Inferior parietal cortex (tissue), 1 donor: ENCODE measurements at regions not wholly inside any gene's neighbourhood (a gene's known extent, or its start where the extent isn't known, plus 50 kb on each side); places are given as distances from the start of the nearest gene placed in this dataset.
A peak's percentile ranks its signal among the peaks of the same experiment; 100 is the strongest.
"Not testable (repeated sequence)": the region's sequence is repeated elsewhere in the genome, so short reads cannot be mapped to it uniquely, and the experiment has no call there.

ENCODE experiments used
- DNase-seq: peaks from one replicate; pipeline ENCODE4 v3.0.0-alpha.2; 2016; ENCODE audit errors: extremely low spot score

DNA sequence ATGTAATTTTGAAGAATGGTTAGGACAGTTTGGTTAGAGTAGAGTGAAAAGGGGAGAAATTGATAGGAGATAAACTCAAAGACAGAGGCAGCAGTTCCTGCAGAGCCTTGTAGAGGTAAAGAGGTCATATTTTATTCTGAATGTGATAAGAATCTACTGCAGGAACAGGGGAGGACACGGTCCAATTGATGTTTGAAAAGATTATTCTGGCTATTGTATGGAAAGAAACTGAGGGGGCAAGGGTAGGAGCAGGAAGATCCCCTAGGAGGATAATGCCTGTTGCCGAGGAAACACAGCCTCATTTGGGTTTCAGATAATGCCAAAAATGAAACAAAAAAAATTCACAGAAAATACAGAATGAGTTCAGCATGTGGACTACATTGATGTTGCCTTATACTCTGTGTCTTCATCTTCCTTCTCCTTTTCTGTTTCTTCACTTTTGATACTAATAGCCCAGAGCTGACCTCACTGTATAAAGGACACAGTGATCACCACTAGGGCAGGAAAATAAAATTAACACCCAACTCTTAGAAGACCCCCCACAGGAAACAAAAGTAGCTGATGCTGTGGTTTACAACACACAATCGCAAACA is 454.6 kb upstream of the UBE2E2 start:
- no peak for DNase-seq

DNA sequence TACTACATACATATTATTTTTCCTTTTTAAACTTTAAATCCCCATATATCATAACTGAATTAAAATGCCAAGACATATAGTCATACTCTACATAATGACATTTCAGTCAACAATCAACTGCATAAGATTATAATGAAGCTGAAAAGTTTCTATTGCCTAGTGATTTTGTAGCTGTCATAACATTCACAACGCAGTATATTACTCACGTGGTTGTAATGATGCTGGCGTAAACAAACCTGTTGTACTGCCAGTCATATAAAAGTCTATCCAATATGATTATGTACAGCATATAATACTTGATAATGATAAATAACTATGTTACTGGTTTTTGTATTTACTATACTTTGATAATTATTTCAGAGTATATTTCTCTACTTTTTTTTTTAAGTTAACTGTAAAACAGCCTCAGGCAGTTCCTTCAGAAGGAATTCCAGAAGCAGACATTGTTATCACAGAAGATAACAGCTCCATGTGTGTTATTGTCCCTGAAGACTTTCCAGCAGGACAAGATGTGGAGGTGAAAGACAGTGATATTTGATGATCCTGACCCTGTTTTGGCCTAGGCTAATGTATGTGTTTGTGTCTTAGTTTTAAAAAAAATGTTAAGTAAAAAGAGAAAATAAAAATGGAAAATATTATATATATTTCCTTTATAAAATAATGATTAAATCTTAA is 443.4 kb upstream of the UBE2E2 start:
- DNase-seq, result no peak

DNA sequence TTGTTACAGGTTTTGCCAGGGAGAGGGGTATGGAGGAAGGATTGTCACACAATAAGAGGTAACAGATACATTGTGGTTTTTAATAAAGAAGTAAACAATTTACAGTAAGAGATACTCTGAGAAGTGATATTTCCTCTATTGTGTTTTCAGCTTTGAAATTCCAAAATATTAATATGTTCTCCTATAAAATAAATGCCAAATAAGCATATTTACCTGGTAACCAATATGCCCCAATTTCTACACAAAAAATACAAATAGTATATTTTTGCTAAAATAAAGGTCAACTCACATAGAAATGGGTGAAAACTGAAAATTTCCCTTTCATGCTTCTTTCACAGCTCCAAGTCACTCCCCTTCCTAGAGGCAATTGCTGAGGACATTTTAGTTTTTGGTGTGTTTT is 437.4 kb upstream of the UBE2E2 start:
- DNase-seq, result no peak

DNA sequence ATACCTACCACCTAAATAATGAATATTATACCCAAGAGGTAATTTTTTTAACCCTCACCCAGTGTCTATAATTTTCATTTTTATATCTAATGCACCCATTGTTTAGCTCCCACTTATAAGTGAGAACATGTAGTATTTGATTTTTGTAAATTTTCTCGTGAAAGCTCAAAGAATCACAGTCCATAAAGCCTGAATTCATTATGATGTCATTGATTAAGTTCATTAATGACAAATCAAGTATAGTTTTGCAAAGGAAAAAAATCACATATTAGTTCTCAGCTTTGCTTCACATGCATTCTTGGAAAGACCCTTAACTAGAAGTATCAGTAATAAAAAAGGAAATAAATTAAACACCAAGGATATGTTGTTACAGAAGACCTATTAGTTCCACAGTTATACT is 425.3 kb upstream of the UBE2E2 start:
- no peak for DNase-seq

DNA sequence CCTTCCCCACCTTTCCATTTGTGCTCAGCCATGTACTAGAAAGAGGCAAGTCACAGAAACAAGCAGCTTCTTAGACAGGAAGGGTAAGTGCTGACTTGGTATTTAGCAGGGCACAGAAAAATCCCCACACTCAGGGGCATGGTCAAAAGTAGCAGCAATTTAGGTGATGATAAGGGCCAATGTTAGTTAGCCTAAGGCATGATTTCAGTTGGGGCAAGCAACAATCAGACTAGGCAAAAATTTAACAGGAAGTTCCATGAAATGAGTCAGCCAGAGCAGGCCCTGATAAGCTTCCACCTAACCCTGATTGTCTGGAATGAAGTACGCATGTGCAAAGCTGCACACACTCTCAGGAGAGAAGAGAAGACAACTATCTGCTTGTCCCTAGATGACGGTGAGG is 423.4 kb upstream of the UBE2E2 start:
- DNase-seq, result no peak

DNA sequence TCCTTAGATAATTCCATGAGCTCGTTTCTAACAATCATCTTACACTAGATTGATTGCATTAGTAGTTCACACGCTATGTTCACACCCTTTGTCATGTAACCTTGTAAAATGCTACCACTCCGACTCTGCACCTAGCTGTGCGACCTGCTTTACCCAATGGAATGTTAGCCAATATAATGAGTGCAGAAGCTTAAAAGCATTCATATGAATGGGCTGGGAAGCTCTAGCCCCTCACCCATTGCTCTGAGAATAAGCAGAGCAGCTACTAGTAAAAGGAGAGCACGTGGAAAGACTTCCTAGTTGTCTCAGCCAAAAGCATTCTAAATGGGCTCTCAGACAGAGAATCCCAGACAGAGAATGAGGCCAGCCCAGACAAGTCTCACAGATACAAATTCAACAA is 410.6 kb upstream of the UBE2E2 start:
- DNase-seq, result no peak

DNA sequence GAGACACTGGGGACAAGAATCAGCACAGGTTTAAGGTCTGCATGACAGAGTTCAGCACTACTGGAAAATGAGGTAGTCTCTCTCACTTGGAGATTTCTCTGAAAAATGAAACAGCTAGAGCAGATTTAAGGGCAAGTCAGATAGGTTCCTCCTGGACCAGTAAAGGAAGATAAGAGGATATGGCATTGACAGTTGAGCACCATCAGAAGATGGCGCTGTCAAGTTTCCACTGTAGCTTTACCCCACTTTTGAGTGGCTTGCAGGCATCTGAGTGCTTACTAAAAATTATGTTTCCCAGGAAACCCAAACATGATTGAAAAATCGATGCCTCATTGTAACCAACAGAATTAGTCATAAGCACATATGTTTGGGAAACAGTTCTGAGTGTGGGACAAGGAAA is 407.2 kb upstream of the UBE2E2 start:
- no peak for DNase-seq

DNA sequence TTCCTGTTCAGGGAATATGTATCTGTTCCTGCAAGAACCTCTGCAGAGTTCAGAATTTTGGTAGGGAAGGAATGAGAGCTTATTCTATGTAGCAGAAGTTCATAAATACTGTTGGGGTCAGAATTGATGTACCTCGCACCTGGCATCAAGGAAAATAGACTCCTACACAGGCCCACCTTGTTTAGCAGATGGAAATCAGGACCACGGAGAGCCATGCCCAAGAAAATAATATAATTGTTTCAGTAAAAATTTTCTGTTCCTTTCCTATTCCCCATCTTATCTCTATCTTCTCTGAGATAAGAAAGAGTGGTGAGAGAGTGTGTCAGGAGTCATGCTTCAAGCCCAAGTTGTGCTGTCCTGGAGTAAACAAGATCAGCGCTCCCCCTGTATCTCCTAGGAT is 404.7 kb upstream of the UBE2E2 start:
- DNase-seq, result no peak

DNA sequence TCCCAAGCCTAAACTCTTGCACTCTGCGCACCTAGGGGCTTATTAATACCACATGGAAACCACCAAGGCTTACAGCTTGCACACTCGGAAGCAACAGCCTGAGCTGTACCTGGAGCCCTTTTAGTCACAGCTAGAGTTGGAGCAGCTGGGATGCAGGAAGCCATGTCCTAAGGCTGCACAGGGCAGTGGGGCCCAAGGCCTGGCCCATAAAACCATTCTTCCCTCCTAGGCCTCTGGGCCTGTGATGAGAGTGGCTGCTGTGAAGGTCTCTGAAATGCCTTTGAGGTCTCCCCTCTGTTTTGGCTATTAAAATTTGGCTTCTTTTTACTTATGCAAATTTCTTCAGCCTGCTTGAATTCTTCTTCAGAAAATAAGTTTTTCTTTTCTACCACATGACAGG is 383.9 kb upstream of the UBE2E2 start:
- DNase-seq, result no peak

DNA sequence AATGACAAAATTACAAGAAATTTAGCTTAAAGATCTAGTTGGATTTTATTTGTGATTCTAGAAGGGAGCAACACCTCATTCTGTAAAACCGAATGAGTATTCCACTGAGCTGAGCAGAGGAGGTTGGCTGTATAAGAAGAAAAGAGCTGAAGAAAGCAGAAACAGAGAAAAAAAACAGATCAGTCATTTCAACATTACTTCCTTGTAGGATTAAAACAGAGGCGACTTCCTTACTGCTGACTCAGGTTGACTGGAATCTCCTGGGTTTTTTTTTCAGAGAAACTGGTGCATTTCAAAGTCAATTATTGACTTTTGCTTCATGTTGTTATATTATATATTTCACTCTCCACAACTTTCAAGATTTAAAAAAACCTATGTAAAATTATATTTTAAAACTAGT is 368.1 kb upstream of the UBE2E2 start:
- DNase-seq, result no peak

DNA sequence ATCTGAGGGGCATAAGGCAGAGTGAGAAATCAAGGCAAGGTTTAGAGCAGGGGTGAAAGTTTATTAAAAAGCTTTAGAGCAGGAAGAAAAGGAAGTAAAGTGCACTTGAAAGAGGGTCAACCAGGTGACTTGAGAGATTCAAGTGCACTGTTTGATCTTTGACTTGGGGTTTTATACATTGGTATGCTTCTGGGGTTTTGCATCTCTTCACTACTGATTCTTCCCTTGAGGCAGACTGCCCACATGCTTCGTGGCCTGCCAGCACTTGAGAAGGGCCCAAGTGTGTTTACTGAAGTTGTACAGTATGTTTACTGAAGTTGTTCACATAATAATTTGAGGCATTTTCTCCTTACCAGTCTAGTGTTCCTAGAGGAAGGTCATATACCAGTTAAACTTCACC is 367.0 kb upstream of the UBE2E2 start:
- no peak for DNase-seq

DNA sequence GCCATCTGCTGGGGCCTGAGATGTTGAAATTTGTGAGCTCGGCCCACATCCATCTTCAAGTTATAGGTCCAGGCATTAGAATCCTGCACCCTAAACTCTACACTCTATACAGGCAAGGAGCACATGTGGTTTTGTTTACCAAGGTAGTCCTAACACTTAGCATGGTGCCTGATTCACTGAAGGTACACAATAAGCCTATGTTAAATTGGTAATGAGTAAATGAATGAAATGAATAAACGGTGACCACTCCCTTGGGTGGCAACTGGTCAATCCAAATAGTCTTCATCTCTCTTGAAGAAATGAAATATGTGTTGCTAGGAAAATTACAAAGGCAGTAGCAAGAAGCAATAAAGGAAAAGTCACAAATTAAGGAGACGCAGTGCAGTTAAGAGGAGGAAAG is 359.3 kb upstream of the UBE2E2 start:
- DNase-seq, result no peak

DNA sequence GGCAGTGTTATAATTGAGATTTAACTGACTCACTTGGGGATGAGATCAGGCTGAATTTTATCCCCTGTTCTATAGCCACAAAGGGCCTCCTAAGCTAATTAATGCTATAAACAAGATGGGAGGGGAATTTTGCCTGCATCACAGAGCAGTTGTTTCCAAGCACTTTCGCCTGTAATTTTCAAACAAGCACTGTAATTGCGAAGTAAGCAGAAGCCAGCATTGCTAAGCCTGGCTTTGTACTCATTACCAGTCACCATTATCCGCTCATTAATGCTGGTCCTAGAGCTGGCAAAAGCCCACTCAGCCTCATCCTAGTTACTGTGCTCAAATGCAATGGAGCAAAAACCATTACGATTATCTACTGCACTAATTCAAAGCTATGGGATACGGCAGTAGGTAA is 356.6 kb upstream of the UBE2E2 start:
- no peak for DNase-seq

DNA sequence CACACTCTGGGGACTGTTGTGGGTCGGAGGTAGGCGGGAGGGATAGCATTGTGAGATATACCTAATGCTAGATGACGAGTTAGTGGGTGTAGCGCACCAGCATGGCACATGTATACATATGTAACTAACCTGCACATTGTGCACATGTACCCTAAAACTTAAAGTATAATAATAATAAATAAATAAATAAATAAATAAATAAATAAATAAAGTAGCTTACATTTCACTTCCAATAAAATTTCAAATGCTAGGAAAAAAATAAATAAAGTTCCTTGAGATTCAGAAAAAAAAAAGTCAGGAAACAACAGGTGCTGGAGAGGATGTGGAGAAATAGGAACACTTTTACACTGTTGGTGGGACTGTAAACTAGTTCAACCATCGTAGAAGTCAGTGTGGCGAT is 353.5 kb upstream of the UBE2E2 start:
- DNase-seq, result not testable (repeated sequence)

DNA sequence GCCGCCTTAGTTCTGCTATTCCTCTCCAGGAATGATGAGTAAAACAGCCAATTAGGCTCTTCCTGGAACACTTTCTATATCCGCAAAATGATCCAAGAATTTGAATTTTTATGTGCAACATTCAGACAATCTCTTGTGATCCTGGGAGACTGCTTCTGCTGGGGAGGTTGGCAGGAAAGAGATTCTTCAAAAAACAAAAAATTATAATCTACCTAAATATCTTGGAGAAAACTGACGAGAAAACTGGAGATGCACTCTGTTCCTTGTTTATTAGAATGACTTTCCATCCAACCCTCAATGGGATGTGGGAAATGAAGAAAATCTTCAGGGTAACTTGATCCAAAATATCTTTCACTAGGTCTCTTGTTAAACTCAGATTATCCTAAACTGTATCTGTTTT is 346.3 kb upstream of the UBE2E2 start:
- no peak for DNase-seq

DNA sequence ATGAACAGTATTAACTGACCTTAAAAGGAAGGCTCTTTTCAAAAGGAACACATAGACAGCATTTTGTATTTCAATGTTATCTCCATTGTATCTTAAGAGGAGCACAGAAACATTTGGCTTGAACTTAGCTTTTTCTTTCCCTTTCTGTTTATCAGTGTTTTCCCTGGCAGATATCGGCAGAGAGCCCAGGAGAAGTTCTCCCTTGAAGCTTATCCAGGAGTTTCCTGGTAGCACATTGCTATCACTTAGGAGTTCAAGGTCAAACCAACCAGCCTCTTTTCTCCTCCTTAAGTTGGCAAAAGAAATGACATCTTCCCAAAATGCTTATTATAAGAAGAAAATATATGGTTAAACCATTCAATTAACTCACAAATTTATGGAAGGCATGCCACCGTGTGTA is 344.6 kb upstream of the UBE2E2 start:
- DNase-seq, result no peak

DNA sequence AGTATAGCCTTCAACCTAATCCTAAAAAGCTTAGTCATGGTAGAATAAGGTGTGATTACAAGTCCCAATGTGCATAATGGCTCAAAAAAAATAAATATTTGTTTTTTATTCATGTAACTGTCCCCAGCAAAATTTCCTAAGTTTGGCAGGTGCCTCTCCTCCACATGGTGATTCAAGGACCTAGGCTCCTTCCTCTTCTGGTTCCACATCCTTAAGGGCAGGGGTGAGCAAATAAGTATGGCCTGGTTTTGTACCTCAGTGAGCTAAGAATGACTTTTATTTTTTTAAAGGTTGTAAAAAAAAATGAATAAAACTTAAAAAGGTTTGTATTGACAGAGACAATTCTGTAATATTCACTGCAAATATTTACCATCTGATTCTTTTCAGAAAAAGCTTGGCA is 343.5 kb upstream of the UBE2E2 start:
- DNase-seq, result no peak

DNA sequence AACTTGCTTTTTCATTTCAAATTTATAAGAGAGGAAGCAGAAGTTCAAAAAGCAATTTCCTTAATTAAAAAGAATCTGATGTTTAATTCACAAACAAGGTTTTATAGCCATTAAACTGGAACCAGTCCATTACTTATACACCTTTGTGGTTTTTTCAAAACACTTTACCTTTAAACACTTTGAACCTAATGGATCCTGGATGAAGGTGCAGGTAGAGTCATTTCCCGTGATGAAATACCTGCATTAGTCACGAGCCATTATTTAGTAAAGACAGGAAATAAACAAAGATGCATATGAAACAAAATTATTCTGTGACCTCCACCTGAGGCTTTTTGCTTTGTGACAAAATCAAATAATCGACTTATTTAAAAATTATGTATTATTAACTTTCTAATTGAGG is 341.7 kb upstream of the UBE2E2 start:
- no peak for DNase-seq

DNA sequence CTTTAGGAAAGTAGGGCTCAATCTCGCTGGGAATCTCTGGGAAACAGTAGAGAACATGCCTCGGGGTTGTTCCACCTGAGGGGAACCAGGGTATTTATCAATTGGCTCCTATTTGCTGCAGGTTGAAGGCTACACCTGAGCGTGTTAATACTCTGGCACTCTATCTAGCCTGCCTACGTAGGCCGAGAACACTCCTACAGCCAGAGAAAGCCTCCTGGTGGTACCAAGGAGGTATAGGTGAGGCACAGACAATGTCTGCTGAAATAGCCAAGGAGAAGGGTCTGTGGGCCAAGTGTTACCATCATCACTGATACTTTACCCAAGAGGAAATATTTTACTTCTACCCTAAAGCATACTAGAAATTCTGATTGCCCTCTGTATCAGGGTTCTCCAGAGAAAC is 341.0 kb upstream of the UBE2E2 start:
- no peak for DNase-seq

DNA sequence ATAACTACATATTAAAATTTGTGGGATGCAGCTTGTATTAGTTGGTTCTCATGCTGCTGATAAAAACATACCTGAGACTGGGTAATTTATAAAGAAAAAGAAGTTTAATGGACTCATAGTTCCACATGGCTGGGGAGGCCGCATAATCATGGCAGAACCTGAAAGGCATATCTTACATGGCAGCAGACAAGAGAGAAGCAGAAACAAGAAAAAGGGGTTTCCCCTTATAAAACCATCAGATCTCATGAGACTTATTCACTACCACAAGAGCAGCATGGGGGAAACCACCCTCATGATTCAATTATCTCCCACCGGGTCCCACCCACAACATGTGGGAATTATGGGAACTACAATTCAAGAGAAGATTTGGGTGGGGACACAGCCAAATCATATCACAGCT is 320.3 kb upstream of the UBE2E2 start:
- DNase-seq, result not testable (repeated sequence)

DNA sequence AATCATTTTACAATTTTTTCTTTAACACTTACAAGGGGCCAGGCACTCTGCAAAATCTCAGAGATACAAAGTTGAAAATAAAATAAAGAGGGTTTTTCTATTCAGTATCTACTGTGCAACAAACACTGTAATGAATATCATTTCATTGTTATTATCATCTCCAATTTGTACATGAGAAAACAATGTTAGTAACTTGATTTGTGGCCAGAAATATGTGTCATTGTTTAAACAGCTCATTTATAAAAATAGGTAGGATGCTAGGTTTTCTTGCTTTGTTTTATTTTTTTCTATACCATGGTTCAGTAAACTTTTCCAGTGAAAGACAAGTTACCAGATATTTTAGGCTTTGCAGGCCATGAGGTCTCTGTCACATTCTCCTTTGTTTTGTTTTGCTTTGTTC is 318.1 kb upstream of the UBE2E2 start:
- DNase-seq, result no peak

DNA sequence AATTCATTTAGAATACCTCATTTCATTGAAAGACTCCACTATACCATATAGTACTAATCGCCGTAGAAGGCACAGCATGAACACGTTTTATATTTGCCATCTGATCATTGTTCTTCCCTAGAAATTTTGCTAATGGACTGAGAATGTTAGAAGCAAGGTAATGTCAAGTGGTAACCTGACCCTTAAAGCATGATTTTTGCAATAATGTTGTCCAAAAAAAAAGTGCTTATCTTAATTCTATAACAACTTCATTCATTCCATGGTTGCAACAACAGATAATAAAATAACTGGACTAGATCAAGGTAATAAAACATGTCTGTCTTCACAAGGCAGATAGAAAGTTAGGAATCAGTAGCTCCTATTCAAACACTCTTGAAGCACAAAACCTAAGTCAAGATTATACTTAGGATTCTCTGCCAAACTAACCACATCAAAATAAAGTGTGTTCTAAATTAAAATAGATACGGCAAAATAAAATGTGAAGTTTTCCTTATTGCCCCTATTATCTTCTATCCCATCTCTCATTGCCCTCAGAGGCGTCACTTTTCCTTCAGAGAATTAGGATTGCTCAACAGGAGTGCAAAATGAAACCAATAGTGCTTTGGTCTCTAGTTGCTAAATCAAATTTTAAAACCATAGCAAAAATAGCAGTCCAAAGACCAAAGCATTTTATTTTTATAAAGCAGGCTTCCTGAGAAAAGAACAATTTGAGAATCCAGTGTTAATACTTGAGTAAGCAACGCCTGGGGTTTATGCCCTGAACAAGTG is 317.4 kb upstream of the UBE2E2 start:
- DNase-seq, result no peak

DNA sequence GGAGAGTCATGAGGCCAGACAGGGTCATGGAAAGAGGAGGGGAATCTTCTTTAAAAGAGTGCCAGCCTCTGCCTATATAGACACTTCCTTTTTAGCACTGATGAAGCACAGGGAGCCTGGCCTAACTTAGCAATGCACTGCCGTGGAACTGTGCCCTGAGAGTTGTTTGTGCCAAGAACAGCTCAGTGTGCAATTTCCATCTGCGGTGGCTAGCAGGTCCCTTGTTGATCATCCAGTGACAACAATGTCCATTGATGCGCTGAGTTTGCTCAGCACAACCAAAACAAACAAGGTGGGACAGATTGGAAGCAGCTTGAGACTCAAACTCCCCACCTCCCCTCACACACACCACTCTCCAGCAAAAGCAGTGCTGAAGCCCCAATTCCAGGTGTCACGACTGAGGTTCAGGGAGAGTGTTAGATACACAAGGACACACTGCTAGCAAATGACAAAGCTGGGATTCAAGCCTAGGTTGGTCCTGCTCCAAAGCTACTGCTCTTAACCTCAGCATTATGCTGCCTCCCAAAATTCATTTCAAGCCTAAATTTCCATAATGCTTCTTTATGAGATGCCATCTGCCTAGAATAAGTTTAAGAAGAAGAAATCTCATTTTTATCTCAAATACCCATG is 316.6 kb upstream of the UBE2E2 start:
- peak; percentile 15 for DNase-seq
